Liver (tissue), 7 donors: ENCODE measurements at regions not wholly inside any gene's neighbourhood (a gene's known extent, or its start where the extent isn't known, plus 50 kb on each side); places are given as distances from the start of the nearest gene placed in this dataset.

Source experiments
- DNase-seq: peaks from one replicate; pipeline ENCODE4 v3.0.0-alpha.2; 2017; ENCODE audit warnings: low spot score
- H3K27ac ChIP-seq, 2 donors: one replicate each; pipeline ENCODE4 v1.7.0; 2013; ENCODE audit warnings: inconsistent platforms in 2 of 2, low read length in 2 of 2, control low read depth in 1 of 2, low read depth in 1 of 2, mild to moderate bottlenecking in 1 of 2
- H3K27me3 ChIP-seq, 4 donors: one replicate each; pipeline versions ENCODE4 v1.6.1 to v1.7.0; 2013; ENCODE audit warnings: low read length in 3 of 4, inconsistent platforms in 1 of 4, mild to moderate bottlenecking in 1 of 4, moderate library complexity in 1 of 4; ENCODE audit not compliant: control insufficient read depth in 4 of 4, insufficient read depth in 4 of 4
- H3K36me3 ChIP-seq, 4 donors: one replicate each; pipeline versions ENCODE4 v1.6.1 to v1.7.0; 2013; ENCODE audit warnings: low read length in 3 of 4, mild to moderate bottlenecking in 3 of 4, low read depth in 1 of 4, moderate library complexity in 1 of 4; ENCODE audit not compliant: control insufficient read depth in 4 of 4, insufficient read depth in 3 of 4
- H3K4me1 ChIP-seq, 4 donors: one replicate each; pipeline versions ENCODE4 v1.6.1 to v1.7.0; 2013; ENCODE audit warnings: low read length in 3 of 4, mild to moderate bottlenecking in 3 of 4, moderate library complexity in 1 of 4; ENCODE audit not compliant: control insufficient read depth in 4 of 4, insufficient read depth in 4 of 4
- H3K4me3 ChIP-seq, 3 donors: one replicate each; pipeline versions ENCODE4 v1.6.1 to v1.7.0; 2013; ENCODE audit warnings: low read length in 3 of 3, control low read depth in 1 of 3, low read depth in 1 of 3, mild to moderate bottlenecking in 1 of 3
- H3K9ac ChIP-seq, 2 donors: one replicate each; pipeline ENCODE4 v1.7.0; 2013; ENCODE audit warnings: low read length in 2 of 2, mild to moderate bottlenecking in 2 of 2, moderate library complexity in 2 of 2, control low read depth in 1 of 2, low read depth in 1 of 2
- H3K9me3 ChIP-seq, 4 donors: one replicate each; pipeline versions ENCODE4 v1.6.1 to v1.7.0; 2013; ENCODE audit warnings: low read length in 3 of 4; ENCODE audit not compliant: control insufficient read depth in 4 of 4
- ATF3 ChIP-seq: IDR thresholded peaks from 2 replicates; pipeline ENCODE4 v1.6.1; 2016; ENCODE audit warnings: antibody characterized with exemption
- EGR1 ChIP-seq, 2 donors: IDR thresholded peaks; 2 replicates each; pipeline ENCODE4 v1.6.1; 2016 to 2018; ENCODE audit warnings: antibody characterized with exemption in 2 of 2, low read depth in 2 of 2
- FOXA1 ChIP-seq: IDR thresholded peaks from 2 replicates; pipeline ENCODE4 v1.6.1; 2016; ENCODE audit warnings: antibody characterized with exemption
- FOXA2 ChIP-seq: IDR thresholded peaks from 2 replicates; pipeline ENCODE4 v1.6.1; 2016; ENCODE audit warnings: antibody characterized with exemption
- GABPA ChIP-seq, 2 donors: IDR thresholded peaks in 1 of 2; conservative IDR thresholded peaks in 1 of 2; 2 replicates each; pipeline ENCODE4 v1.6.1; 2016; ENCODE audit warnings: antibody characterized with exemption in 2 of 2, mild to moderate bottlenecking in 1 of 2, moderate library complexity in 1 of 2
- HNF4A ChIP-seq, 2 donors: conservative IDR thresholded peaks; 2 replicates each; pipeline ENCODE4 v1.6.1; 2016; ENCODE audit warnings: antibody characterized with exemption in 2 of 2, mild to moderate bottlenecking in 2 of 2
- HNF4G ChIP-seq: IDR thresholded peaks from 2 replicates; pipeline ENCODE4 v1.6.1; 2016; ENCODE audit warnings: antibody characterized with exemption
- JUND ChIP-seq, 2 donors: IDR thresholded peaks; 2 replicates each; pipeline ENCODE4 v1.6.1; 2016; ENCODE audit warnings: antibody characterized with exemption in 2 of 2
- MAX ChIP-seq: IDR thresholded peaks from 2 replicates; pipeline ENCODE4 v1.6.1; 2016; ENCODE audit warnings: antibody characterized with exemption
- NR2F2 ChIP-seq: IDR thresholded peaks from 2 replicates; pipeline ENCODE4 v1.6.1; 2016; ENCODE audit warnings: antibody characterized with exemption
- RAD21 ChIP-seq, 2 donors: IDR thresholded peaks; 2 replicates each; pipeline ENCODE4 v1.6.1; 2016; ENCODE audit warnings: antibody characterized with exemption in 2 of 2, mild to moderate bottlenecking in 2 of 2
- REST ChIP-seq: IDR thresholded peaks from 2 replicates; pipeline ENCODE4 v1.6.1; 2016; ENCODE audit warnings: antibody characterized with exemption, mild to moderate bottlenecking
- RXRA ChIP-seq, 2 donors: IDR thresholded peaks; 2 replicates each; pipeline ENCODE4 v1.6.1; 2017 to 2018; ENCODE audit warnings: antibody characterized with exemption in 2 of 2, mild to moderate bottlenecking in 1 of 2
- SP1 ChIP-seq: IDR thresholded peaks from 2 replicates; pipeline ENCODE4 v1.6.1; 2018; ENCODE audit warnings: antibody characterized with exemption, mild to moderate bottlenecking
- TAF1 ChIP-seq: conservative IDR thresholded peaks from 2 replicates; pipeline ENCODE4 v1.6.1; 2016; ENCODE audit warnings: antibody characterized with exemption, mild to moderate bottlenecking
- ZBTB33 ChIP-seq: IDR thresholded peaks from 2 replicates; pipeline ENCODE4 v1.6.1; 2016; ENCODE audit warnings: antibody characterized with exemption
- WGBS: extraction: QIAGEN DNeasy Blood & Tissue Kit; methylation state at CpG from one replicate; pipeline ENCODE4 v1.1.7; 2013; 5-methylcytosine and 5-hydroxymethylcytosine counted together
- donor health status: healthy.
- donor health status: healthy.
- donor health status: healthy.
- donor health status: healthy.

- Histone ChIP-seq H3K9me3 (no peaks in the 10 kb centered on the region), H3K4me1 (no peaks in the 10 kb centered on the region), H3K36me3 (no peaks in the 10 kb centered on the region), H3K4me3 (no peak overlapping the region), H3K27me3 (peaks cover 0 to 3% (median 0%) of the 10 kb centered on the region in 4 donors), H3K27ac (no peak overlapping the region), H3K9ac (no peak overlapping the region)
- TF ChIP-seq HNF4A (conservative IDR thresholded peaks at IDR 0.05): no peak
- TF ChIP-seq SP1: no peak
- TF ChIP-seq FOXA1: no peak
- no peak for TF ChIP-seq MAX
- TF ChIP-seq HNF4G: no peak
- TF ChIP-seq RXRA (IDR thresholded peaks at IDR 0.05): no peak
- TF ChIP-seq JUND (IDR thresholded peaks at IDR 0.05): no peak
- no peak for TF ChIP-seq GABPA (IDR thresholded peaks at IDR 0.05 in 1 of 2, conservative IDR thresholded peaks at IDR 0.05 in 1 of 2)
- no peak for TF ChIP-seq REST
- no peak for TF ChIP-seq RAD21 (IDR thresholded peaks at IDR 0.05)
- TF ChIP-seq ATF3: no peak
- TF ChIP-seq FOXA2: no peak
- DNase-seq: no peak
Measured at GRCh38 chr4:181594188-181594587, 649.0 kb upstream of the TENM3 start.

- no peak for DNase-seq
- Histone ChIP-seq H3K4me1 (no peaks in the 10 kb centered on the region), H3K9me3 (no peaks in the 10 kb centered on the region), H3K27me3 (peaks cover 0 to 8% (median 0%) of the 10 kb centered on the region in 4 donors), H3K27ac (no peak overlapping the region), H3K9ac (no peak overlapping the region), H3K4me3 (no peak overlapping the region), H3K36me3 (no peaks in the 10 kb centered on the region)
- 56% methylated on average over 5 of the region's 5 CpGs for WGBS
- no peak for TF ChIP-seq HNF4A (conservative IDR thresholded peaks at IDR 0.05)
- no peak for TF ChIP-seq EGR1 (IDR thresholded peaks at IDR 0.05; ENCODE audit: low read depth in 2 of 2)
Measured at GRCh38 chr4:181595716-181596115, 647.5 kb upstream of the TENM3 start.

GRCh38 chr4:181597766-181598165 is 645.4 kb upstream of the TENM3 start:
- Histone ChIP-seq H3K27ac (no peak overlapping the region), H3K4me1 (no peaks in the 10 kb centered on the region), H3K9me3 (no peaks in the 10 kb centered on the region), H3K27me3 (peaks cover 0 to 8% (median 0%) of the 10 kb centered on the region in 4 donors), H3K36me3 (no peaks in the 10 kb centered on the region), H3K4me3 (no peak overlapping the region), H3K9ac (no peak overlapping the region)
- no peak for TF ChIP-seq TAF1
- no peak for TF ChIP-seq NR2F2
- no peak for TF ChIP-seq EGR1 (IDR thresholded peaks at IDR 0.05; ENCODE audit: low read depth in 2 of 2)
- no peak for TF ChIP-seq MAX
- TF ChIP-seq FOXA1: no peak
- no peak for TF ChIP-seq ZBTB33
- no peak for DNase-seq
- 72% methylated on average over 4 of the region's 4 CpGs for WGBS
